ENCODE measurements at regions not wholly inside any gene's neighbourhood (a gene's known extent, or its start where the extent isn't known, plus 50 kb on each side); places are given as distances from the start of the nearest gene placed in this dataset.

DNA sequence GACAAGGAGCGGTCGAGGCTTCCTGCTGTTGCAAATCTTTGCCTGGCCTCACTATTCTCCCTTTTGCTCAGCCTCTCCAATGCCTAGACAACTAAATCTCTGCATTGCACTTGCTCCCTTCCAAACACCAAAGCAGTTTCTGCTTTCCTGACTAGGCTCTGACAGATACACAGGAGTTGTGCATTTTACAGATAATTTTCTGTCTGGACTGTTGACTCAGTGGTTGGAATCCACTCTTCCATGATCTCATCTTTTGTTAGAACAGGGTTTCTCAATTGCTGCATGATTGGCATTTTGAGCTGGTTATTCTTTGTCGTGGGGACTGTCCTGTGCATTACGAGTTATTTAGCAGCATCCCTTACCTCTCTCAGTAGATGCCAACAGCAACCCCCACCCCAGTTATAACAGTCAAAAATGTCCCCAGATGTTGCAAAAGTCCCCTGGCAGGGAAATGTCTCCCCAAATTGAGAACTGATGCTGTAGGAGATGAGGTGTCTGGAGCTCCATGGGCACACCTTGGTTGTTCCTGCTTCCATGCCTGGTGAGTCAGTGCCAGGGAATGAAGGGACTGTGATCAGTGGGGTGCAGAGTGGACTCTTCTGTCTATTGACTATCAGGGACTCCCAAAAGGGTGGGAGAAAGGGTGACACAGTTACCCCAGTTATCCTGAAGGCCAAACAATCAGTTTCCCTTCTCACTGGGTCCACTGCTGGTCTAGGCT is 557.4 kb upstream of the PSMD7 start:
- no peaks in the 10 kb centered on the region for H3K9me3 Mint-ChIP-seq (ENCODE audit: unreplicated experiment)
- H3K27me3 Mint-ChIP-seq (ENCODE audit: unreplicated experiment) = no peaks in the 10 kb centered on the region
- no peak for DNase-seq (ENCODE audit: low spot score)
- H3K27ac Mint-ChIP-seq (ENCODE audit: unreplicated experiment) = no peak overlapping the region
- H3K4me1 Mint-ChIP-seq (ENCODE audit: unreplicated experiment) = no peaks in the 10 kb centered on the region
- no peak overlapping the region for H3K4me3 Mint-ChIP-seq (ENCODE audit: unreplicated experiment)
- H3K36me3 Mint-ChIP-seq (ENCODE audit: low read depth, unreplicated experiment) = no peaks in the 10 kb centered on the region
- no peak for TF ChIP-seq CTCF (IDR thresholded peaks at IDR 0.05; ENCODE audit: unreplicated experiment)

- no peaks in the 10 kb centered on the region for H3K9me3 Mint-ChIP-seq (ENCODE audit: unreplicated experiment)
- no peaks in the 10 kb centered on the region for H3K27me3 Mint-ChIP-seq (ENCODE audit: unreplicated experiment)
Observed at GRCh38 chr16:73738266-73738665, 558.3 kb upstream of the PSMD7 start.

DNA sequence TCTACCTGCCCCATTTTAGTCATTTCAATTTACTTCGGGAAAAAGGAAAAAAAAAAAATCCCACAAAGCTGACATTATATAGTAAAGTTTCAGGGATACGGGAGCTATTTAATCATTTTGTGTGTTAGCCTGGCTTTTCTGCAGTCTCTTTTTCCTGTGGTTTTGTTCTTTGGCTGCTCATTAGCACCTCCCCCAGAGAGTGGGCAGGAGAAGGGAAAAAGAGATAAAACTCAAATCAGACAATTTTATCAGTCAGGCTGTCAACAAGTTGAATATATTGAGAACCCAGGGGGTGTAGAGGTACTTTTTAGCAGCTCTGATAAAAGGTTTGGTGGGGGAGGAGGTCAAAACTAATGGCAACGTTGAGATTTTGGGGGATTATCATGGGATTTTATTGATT is 559.0 kb upstream of the PSMD7 start:
- H3K27ac Mint-ChIP-seq (ENCODE audit: unreplicated experiment) = no peak overlapping the region
- DNase-seq (ENCODE audit: low spot score) = no peak
- no peaks in the 10 kb centered on the region for H3K4me1 Mint-ChIP-seq (ENCODE audit: unreplicated experiment)
- no peaks in the 10 kb centered on the region for H3K9me3 Mint-ChIP-seq (ENCODE audit: unreplicated experiment)
- TF ChIP-seq CTCF (IDR thresholded peaks at IDR 0.05; ENCODE audit: unreplicated experiment) = no peak
- H3K27me3 Mint-ChIP-seq (ENCODE audit: unreplicated experiment) = no peaks in the 10 kb centered on the region
- no peaks in the 10 kb centered on the region for H3K36me3 Mint-ChIP-seq (ENCODE audit: low read depth, unreplicated experiment)
- no peak overlapping the region for H3K4me3 Mint-ChIP-seq (ENCODE audit: unreplicated experiment)

More at GRCh38 chr16:73738266-73738665, 558.3 kb upstream of the PSMD7 start:
- Mint-ChIP-seq H3K4me1 (ENCODE audit: unreplicated experiment) (no peaks in the 10 kb centered on the region), H3K27ac (ENCODE audit: unreplicated experiment) (no peak overlapping the region), H3K36me3 (ENCODE audit: low read depth, unreplicated experiment) (no peaks in the 10 kb centered on the region), H3K4me3 (ENCODE audit: unreplicated experiment) (no peak overlapping the region)
- no peak for TF ChIP-seq CTCF (IDR thresholded peaks at IDR 0.05; ENCODE audit: unreplicated experiment)
- no peak for DNase-seq (ENCODE audit: low spot score)

GRCh38 chr16:73735954-73736353 is 560.7 kb upstream of the PSMD7 start:
- no peaks in the 10 kb centered on the region for H3K9me3 Mint-ChIP-seq (ENCODE audit: unreplicated experiment)
- no peak overlapping the region for H3K4me3 Mint-ChIP-seq (ENCODE audit: unreplicated experiment)
- H3K27me3 Mint-ChIP-seq (ENCODE audit: unreplicated experiment) = no peaks in the 10 kb centered on the region
- no peak for TF ChIP-seq CTCF (IDR thresholded peaks at IDR 0.05; ENCODE audit: unreplicated experiment)
- no peaks in the 10 kb centered on the region for H3K36me3 Mint-ChIP-seq (ENCODE audit: low read depth, unreplicated experiment)
- no peak overlapping the region for H3K27ac Mint-ChIP-seq (ENCODE audit: unreplicated experiment)
- H3K4me1 Mint-ChIP-seq (ENCODE audit: unreplicated experiment) = no peaks in the 10 kb centered on the region
- no peak for DNase-seq (ENCODE audit: low spot score)

DNA sequence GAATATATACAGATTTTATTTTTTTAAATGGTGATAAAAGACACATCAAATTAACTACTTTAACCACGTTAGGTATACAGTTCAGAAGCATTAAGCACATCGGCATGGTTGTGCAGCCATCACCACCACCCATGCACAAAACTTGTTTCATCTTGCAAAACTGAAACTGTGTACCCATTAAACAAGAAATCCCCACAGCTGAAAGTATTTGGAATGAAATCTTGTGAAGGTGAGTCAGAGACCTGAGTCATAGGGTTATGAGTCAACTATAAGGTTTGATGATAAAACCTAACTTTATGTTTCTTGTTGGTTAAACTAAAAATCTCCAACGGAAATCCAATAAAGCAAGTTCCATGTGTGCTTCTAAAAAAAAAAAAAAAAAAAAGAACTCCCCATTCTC is 561.6 kb upstream of the PSMD7 start:
- Mint-ChIP-seq H3K9me3 (ENCODE audit: unreplicated experiment) (no peaks in the 10 kb centered on the region), H3K4me3 (ENCODE audit: unreplicated experiment) (no peak overlapping the region), H3K27me3 (ENCODE audit: unreplicated experiment) (no peaks in the 10 kb centered on the region), H3K4me1 (ENCODE audit: unreplicated experiment) (no peaks in the 10 kb centered on the region), H3K27ac (ENCODE audit: unreplicated experiment) (no peak overlapping the region), H3K36me3 (ENCODE audit: low read depth, unreplicated experiment) (no peaks in the 10 kb centered on the region)
- DNase-seq (ENCODE audit: low spot score) = no peak
- TF ChIP-seq CTCF (IDR thresholded peaks at IDR 0.05; ENCODE audit: unreplicated experiment) = no peak
